Heart left ventricle (tissue), 13 donors: ENCODE measurements at regions not wholly inside any gene's neighbourhood (a gene's known extent, or its start where the extent isn't known, plus 50 kb on each side); places are given as distances from the start of the nearest gene placed in this dataset.

Experiments used
- POLR2A ChIP-seq, 2 donors: fragments of 450-650 bp; IDR thresholded peaks; one replicate each; pipeline ENCODE4 v1.6.1; 2017; ENCODE audit warnings: antibody characterized with exemption in 2 of 2, mild to moderate bottlenecking in 2 of 2, moderate library complexity in 2 of 2
- TF ChIP-seq, protein P1 (sequence below), 12 donors: fragments of 200-600 bp; sonication (generic) in 4 of 12; IDR thresholded peaks; one replicate each; pipeline versions ENCODE4 v1.5.0 to v1.8.0; 2018 to 2022; ENCODE audit warnings: antibody characterized with exemption in 12 of 12, mild to moderate bottlenecking in 5 of 12
- donor health status: ischemic (EF 13 %, LVEDD 7.1; RV severe dilation, severe dysfunction).
- donor health status: DM: no; HTN: yes; CAD: no.
- donor health status: DM: no; HTN: no; CAD: no.
- donor health status: ischemic (EF 25% LVEDD 6.9; RV normal size, moderate dysfunction).
- donor health status: ischemic (EF 25% LVEDD 5.7; RV mildly dilated, moderate dysfunction).
- donor health status: ischemic (EF 35%, LVEDD 5.7; RV mildly dilated, moderate dysfunction).
- donor health status: nonischemic (EF 11% LVEDD 7.7; RV severe dilation, severe dysfunction).
- donor health status: DM: yes; HTN: yes; CAD: no.
- donor health status: PGD.
- donor health status: ischemic (EF 29% LVEDD 5.4; RV normal size, mild dysfunction).
- donor health status: nonischemic (EF 23%, LVEDD 6.1; RV moderate dilation, normal function).

- TF ChIP-seq, protein P1, sequence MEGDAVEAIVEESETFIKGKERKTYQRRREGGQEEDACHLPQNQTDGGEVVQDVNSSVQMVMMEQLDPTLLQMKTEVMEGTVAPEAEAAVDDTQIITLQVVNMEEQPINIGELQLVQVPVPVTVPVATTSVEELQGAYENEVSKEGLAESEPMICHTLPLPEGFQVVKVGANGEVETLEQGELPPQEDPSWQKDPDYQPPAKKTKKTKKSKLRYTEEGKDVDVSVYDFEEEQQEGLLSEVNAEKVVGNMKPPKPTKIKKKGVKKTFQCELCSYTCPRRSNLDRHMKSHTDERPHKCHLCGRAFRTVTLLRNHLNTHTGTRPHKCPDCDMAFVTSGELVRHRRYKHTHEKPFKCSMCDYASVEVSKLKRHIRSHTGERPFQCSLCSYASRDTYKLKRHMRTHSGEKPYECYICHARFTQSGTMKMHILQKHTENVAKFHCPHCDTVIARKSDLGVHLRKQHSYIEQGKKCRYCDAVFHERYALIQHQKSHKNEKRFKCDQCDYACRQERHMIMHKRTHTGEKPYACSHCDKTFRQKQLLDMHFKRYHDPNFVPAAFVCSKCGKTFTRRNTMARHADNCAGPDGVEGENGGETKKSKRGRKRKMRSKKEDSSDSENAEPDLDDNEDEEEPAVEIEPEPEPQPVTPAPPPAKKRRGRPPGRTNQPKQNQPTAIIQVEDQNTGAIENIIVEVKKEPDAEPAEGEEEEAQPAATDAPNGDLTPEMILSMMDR (IDR thresholded peaks at IDR 0.05), result no peak
- no peak for TF ChIP-seq POLR2A (IDR thresholded peaks at IDR 0.05)
These were observed 217.6 kb upstream of the ZFP42 start for GRCh38 chr4:187777954-187778353.
